Breast epithelium (tissue), 3 donors: ENCODE measurements at regions not wholly inside any gene's neighbourhood (a gene's known extent, or its start where the extent isn't known, plus 50 kb on each side); places are given as distances from the start of the nearest gene placed in this dataset.

Experiments
- POLR2A ChIP-seq: fragments of 450-650 bp; IDR thresholded peaks from one replicate; pipeline ENCODE4 v1.6.1; 2016; ENCODE audit warnings: antibody characterized with exemption, mild to moderate bottlenecking, moderate library complexity
- POLR2AphosphoS5 ChIP-seq, 3 donors: sonication (generic); formaldehyde crosslinking; IDR thresholded peaks; one replicate each; pipeline ENCODE4 v1.6.1; 2017; ENCODE audit warnings: antibody characterized with exemption in 3 of 3
- TF ChIP-seq, protein P1 (sequence below), 3 donors: fragments of 450-650 bp; IDR thresholded peaks; one replicate each; pipeline ENCODE4 v1.5.1; 2016 to 2017; ENCODE audit warnings: antibody characterized with exemption in 3 of 3, mild to moderate bottlenecking in 3 of 3, moderate library complexity in 3 of 3

DNA sequence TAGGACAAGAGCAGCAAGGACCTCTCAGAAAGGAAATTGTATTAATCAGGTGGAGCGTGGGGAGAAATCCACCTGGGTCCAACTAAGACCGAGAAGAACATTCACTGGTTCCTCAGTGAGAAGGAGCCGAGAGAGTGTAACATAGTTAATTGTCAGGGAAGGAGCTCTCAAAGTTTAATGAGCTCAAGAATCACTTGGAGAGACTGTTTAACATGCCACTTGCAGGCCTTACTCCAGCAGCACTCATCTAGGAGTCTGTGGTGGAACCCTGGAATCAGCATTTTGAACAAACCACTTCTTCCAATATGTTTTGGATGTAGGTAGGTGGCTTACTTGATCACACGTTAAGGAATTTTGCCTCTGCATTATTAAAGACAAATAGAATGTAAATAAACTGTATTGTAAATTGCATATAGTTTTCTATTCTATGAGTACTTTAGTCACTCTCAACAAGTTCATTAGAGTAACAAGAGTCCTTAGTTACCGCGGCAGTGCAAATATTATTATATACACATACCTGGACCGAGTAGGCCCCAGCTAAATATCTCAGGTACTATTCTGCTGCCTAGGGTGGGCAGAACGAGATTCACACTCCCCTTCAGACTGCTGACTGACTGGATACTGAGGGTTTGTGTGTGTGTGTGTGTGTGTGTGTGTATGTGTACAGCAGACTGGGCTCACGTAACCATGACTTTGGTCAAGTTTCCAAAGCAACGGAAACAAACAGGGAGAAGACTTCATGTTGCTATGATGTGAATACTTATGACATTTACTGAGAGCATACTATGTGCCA is 203.2 kb upstream of the USP24 start:
- TF ChIP-seq, protein P1, sequence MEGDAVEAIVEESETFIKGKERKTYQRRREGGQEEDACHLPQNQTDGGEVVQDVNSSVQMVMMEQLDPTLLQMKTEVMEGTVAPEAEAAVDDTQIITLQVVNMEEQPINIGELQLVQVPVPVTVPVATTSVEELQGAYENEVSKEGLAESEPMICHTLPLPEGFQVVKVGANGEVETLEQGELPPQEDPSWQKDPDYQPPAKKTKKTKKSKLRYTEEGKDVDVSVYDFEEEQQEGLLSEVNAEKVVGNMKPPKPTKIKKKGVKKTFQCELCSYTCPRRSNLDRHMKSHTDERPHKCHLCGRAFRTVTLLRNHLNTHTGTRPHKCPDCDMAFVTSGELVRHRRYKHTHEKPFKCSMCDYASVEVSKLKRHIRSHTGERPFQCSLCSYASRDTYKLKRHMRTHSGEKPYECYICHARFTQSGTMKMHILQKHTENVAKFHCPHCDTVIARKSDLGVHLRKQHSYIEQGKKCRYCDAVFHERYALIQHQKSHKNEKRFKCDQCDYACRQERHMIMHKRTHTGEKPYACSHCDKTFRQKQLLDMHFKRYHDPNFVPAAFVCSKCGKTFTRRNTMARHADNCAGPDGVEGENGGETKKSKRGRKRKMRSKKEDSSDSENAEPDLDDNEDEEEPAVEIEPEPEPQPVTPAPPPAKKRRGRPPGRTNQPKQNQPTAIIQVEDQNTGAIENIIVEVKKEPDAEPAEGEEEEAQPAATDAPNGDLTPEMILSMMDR (IDR thresholded peaks at IDR 0.05): no peak
- TF ChIP-seq POLR2A (no peak), POLR2AphosphoS5 (IDR thresholded peaks at IDR 0.05) (no peak)
